ENCODE measurements at regions not wholly inside any gene's neighbourhood (a gene's known extent, or its start where the extent isn't known, plus 50 kb on each side); places are given as distances from the start of the nearest gene placed in this dataset.
A peak's percentile ranks its signal among the peaks of the same experiment; 100 is the strongest.

GRCh38 chr5:8123559-8123958 lies 254.6 kb downstream of the MTRR start:
- TF ChIP-seq CTCF (IDR thresholded peaks at IDR 0.05; ENCODE audit: poor library complexity, severe bottlenecking) (no peak), POLR2AphosphoS5 (IDR thresholded peaks at IDR 0.05) (peak; percentile 59), EZH2 (IDR thresholded peaks at IDR 0.05; ENCODE audit: borderline replicate concordance, insufficient read depth, low read length, poor library complexity, severe bottlenecking) (no peak), EP300 (conservative IDR thresholded peaks at IDR 0.05; ENCODE audit: poor library complexity, severe bottlenecking) (peak; percentile 56), TAF1 (IDR thresholded peaks at IDR 0.05; ENCODE audit: low read depth) (no peak), RAD21 (conservative IDR thresholded peaks at IDR 0.05) (no peak), SMC3 (conservative IDR thresholded peaks at IDR 0.05; ENCODE audit: poor library complexity) (no peak), MXI1 (conservative IDR thresholded peaks at IDR 0.05; ENCODE audit: poor library complexity, severe bottlenecking) (no peak)

Measured in neural cell (in vitro differentiated cells).